ENCODE measurements at regions not wholly inside any gene's neighbourhood (a gene's known extent, or its start where the extent isn't known, plus 50 kb on each side); places are given as distances from the start of the nearest gene placed in this dataset.

GRCh38 chr10:117911684-117912083, 135.1 kb downstream of the RAB11FIP2 start:
- no peak for TF ChIP-seq ZBTB21 (tag by site-specific recombination; IDR thresholded peaks at IDR 0.05)
- TF ChIP-seq ZNF202 (tag by site-specific recombination; IDR thresholded peaks at IDR 0.05; ENCODE audit: borderline replicate concordance): no peak
- TF ChIP-seq CTCF (tag by site-specific recombination; IDR thresholded peaks at IDR 0.05): no peak
- TF ChIP-seq PBX3 (CRISPR knock-in tag; IDR thresholded peaks at IDR 0.05): no peak
- TF ChIP-seq ZNF398 (tag by site-specific recombination; IDR thresholded peaks at IDR 0.05): no peak
- no peak for TF ChIP-seq ZIC2 (tag by site-specific recombination; IDR thresholded peaks at IDR 0.05)
- TF ChIP-seq KLF16 (tag by site-specific recombination; IDR thresholded peaks at IDR 0.05): no peak
- no peak for TF ChIP-seq ATF2 (tag by site-specific recombination; IDR thresholded peaks at IDR 0.05; ENCODE audit: low read depth)
- TF ChIP-seq ZNF747 (tag by site-specific recombination; IDR thresholded peaks at IDR 0.05): no peak
- TF ChIP-seq ZNF26 (tag by site-specific recombination; IDR thresholded peaks at IDR 0.05): no peak
- TF ChIP-seq ZNF248 (tag by site-specific recombination; IDR thresholded peaks at IDR 0.05): no peak
